ENCODE measurements at regions not wholly inside any gene's neighbourhood (a gene's known extent, or its start where the extent isn't known, plus 50 kb on each side); places are given as distances from the start of the nearest gene placed in this dataset.

- CTCF ChIA-PET: no interaction called here
- Histone ChIP-seq H3K4me3 (ENCODE audit: low read depth, low read length) (no peak overlapping the region), H3K27me3 (ENCODE audit: control insufficient read depth, insufficient read depth, low read length) (no peaks in the 10 kb centered on the region), H3K36me3 (ENCODE audit: control insufficient read depth, insufficient read depth, low read length) (no peaks in the 10 kb centered on the region)
- TF ChIP-seq CTCF (IDR thresholded peaks at IDR 0.05; ENCODE audit: insufficient read depth, low read depth, low read length): no peak
- POLR2A ChIA-PET: no interaction called here
- no peak for DNase-seq (ENCODE audit: low read depth)
These were observed 53.5 kb upstream of the SPOPL start for GRCh38 chr2:138447889-138448570.

Measured in BJ (cell line).